HG03025 (cell line): ENCODE measurements at regions not wholly inside any gene's neighbourhood (a gene's known extent, or its start where the extent isn't known, plus 50 kb on each side); places are given as distances from the start of the nearest gene placed in this dataset.

ENCODE experiments used
- ATAC-seq: cut with Tn5 transposase; IDR thresholded peaks from one replicate; pipeline ENCODE4 v1.9.1; 2021; ENCODE audit warnings: mild to moderate bottlenecking, moderate library complexity; ENCODE audit not compliant: unreplicated experiment, low FRiP score

DNA sequence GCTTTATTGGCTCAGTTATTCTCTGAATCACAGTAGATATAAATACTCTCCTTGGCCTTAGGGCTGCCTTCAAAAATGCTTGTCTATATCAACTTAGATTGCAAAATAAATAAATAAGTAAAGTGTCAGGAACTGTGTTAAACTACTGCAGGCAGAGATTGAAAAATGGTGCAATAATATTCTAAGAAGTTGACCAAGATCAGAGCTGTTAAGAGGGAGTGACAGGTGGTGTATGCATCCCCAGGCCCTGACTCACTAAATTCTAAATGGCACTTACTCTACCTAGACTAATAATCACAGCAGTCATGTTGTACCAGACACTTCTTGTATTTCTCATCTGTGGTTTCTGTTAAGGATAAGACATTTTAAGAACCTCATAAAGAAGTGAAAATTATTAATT is 235.1 kb upstream of the SPOCK3 start:
- ATAC-seq = no peak

DNA sequence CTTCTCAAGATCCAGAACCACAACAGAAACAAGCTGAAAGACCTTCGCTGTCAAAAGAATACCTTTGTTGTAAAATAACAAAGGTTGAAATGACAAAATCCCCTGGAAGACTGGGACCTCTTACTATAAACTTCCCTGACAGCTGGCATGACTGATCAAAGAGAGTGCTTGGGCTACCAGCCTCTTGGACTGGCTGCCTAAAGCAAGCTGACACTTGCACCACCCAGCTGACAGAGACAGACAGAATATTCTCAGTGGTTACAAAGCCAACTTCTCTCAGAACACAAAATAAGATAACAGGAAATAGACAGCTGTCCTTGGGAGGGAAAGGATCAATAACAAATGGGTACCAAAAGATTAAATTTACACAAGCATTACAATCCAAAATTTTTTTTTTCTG is 241.7 kb upstream of the SPOCK3 start:
- no peak for ATAC-seq

DNA sequence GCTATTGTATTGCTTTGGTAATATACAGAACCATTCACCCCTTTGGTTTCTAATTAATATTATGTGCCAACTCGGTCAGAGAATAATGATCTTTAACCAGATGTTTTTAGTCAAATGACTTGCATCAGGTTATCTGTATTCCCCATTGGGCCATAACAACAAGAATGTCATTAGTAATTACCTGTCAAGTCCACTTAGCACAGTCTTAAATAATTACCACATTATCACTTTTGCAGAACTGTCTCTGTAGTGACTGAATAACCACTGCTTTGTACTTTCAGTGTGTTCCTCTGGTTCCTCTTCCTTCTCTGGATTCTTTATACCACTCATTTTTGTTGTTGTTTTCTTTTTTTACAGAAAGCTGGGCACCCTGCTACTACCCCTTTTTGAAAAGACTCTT is 257.7 kb upstream of the SPOCK3 start:
- ATAC-seq = no peak

DNA sequence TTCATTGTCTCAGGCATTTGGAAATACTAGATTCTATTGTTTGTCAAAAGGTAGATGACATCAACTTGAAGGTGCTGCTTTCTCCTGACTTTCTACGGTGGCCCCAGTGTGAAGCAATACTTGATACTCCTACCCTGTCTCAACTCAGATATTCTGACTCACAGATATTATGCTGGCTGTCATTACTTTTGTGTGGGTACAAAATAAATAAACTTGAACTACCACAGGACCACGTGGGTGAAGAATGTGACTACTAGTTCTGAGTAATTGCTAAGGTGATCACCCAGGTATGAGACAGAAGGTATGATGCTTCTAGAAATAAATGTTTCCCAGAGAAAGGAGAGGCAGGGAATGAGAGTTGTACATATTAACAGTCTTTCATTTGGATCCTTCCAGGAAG is 275.3 kb upstream of the SPOCK3 start:
- ATAC-seq = no peak

DNA sequence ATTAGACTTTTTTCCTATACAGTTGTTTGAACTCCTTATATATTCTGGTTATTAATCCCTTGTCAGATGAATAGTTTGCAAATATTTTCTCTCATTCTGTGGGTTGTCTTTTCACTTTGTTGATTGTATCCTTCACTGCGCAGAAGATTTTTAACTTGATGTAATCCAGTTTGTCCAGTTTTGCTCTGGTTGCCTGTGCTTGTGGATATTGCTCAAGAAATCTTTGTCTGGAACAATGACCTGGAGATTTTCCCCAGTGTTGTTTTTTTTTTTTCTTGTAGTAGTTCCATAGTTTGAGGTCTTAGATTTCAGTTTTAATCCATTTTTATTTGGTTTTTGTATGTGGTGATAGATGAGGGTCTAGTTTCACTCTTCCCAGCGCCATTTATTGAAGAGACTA is 289.8 kb upstream of the SPOCK3 start:
- ATAC-seq = no peak

DNA sequence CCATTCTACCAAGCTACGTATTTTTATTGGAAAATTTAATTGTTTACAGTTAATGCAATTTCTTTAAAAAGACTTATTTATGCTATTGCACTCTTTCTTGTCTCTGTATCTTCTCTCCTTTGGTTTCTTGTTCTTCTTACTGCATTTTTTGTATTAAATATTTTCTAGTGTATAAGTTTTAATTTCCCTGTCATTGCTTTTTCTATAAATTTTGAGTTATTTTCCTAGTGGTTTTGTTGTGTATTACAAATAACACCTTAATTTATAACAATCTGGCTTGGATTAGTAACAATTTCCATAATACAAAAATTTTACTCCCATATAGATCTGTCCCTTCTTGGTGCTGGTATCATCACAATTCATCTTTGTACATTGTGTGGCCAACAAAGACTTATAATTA is 303.5 kb upstream of the SPOCK3 start:
- no peak for ATAC-seq

DNA sequence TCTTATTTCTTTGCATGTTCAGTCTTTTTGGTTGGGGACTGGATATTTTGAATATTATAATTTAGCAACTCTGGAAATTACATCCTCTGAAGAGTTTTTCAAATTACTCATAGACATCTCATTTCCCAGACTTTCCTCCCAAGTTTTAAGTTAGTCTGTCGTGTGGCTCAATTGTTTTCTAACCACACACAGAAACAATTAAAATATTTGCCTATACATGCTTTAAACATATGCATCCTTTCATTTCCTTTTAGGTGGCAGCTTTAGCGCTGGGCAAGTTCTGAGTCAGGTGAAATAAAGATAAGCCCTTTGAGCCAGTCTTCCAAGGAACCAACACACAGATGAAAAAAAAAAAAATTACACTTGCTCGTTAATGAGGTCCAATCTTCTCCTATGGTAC is 307.0 kb upstream of the SPOCK3 start:
- ATAC-seq = no peak

DNA sequence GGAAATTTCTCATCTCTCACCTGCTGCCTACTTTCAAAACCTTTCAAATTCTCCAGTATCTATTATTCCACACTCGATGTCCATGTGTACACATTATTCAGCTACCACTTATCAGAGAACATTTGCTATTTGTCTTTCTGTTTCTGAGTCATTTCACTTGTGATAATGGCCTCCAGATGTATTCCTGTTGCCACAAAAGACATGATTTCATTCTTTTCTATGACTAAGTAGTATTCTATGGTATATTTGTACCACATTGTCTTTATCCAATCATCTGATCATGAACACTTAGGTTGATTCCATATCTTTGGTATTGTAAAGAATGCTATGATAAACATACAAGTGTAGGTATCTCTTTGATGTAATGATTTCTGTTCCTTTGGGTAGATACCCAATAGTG is 310.1 kb upstream of the SPOCK3 start:
- no peak for ATAC-seq

DNA sequence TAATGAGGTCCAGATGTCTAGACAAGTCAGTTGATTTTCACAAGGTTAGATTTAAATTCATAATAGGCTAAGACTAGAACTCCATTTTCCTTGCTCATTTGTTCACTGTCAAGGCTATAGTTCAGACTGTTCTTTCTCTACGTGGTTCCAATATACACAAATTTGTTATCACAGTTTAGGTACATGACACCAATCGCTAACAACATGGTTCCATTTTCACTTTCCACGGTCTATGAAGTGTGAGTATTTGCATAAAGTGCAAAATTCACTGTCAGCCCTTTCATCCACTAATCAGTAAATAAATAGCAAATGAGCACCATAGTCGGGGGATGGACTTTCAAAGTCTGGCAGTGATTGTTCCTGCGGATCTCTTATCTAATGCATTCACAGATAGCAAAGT is 315.7 kb upstream of the SPOCK3 start:
- no peak for ATAC-seq

DNA sequence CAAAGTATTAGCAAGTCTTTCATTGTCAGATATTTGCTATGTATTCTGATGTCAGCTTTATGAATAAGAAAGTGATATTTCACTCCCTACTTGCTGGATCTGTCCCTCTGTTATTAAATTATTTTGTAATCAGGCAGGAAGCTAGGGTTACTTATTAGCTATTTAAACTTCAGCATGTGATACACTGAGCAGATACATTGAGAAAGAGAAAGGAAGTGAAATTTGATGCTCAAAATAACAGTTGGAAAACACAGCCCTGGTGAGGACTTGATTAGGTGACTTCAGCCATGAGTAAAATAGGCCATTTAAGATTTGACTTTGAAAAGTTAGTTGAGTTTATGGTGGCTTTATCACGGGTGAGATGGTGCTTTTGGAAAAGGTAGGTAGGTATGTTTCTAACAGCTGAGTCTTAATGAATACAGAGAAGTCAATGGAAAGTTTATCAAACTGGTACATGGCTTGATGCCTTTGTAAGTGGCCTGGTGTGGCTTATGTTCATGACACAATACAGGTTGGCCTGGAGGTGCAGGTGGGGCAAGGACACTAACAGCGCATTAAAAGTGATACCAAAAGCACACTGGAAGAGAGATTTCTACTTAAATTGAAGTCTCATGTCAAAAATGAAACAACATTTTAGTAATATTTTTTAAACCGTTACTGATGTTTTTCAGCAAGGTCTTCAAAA is 321.2 kb upstream of the SPOCK3 start:
- ATAC-seq = peak; percentile 53

DNA sequence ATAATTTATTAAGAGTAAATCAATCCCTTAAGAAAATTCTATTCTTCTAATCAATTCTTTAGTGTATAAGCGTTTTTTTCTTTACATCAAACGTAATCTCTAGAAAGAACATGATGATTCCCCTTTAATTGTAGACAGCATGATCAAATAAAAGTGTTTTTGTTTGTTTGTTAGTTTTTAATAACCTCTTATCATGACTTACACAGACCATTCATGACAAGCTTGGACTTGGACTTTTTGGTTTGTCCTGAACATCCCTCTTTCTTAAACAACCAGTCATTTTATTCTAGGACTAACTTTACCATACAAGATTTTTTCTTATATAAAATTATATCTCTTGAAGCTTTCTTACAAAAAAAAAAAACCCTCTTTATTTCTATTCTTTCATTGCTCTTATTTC is 344.6 kb upstream of the SPOCK3 start:
- no peak for ATAC-seq

DNA sequence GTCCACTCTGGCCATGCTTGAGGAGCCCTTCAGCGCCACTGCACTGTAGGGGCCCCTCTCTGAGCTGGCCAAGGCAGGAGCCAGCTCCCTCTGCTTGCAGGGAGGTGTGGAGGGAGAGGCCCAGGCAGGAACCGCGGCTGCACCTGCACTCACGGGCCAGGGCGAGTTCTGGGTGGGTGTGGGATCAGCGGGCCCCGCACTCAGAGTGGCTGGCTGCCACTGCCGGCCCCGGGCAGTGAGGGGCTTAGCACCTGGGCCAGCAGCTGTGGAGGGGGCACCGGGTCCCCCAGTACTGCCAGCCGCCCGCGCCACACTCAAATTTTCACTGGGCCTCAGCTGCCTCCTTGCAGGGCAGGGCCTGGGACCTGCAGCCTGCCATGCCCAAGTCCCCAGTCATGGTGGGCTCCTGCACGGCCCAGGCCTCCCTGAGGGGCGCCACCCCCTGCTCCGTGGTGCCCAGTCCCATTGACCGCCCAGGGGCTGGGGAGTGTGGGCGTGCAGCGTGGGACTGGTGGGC is 347.2 kb upstream of the SPOCK3 start:
- no peak for ATAC-seq

DNA sequence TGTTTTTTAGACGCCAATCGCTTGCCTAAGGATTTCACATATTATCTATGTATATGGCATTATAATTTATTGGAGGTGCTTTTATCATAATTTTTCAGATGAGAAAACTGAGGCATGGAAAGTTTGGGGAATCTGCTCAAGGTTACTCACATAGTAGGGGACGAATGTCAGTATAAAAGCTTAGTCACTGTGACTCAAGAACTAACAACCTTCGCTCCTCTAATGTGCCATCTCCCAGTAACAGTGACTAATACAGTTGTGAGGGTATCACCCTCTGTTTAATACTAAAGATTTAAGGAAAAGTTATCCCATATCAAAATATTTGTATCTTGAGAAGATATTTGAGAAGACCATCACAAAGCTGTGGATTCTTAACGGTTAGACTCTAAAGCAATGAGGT is 353.1 kb upstream of the SPOCK3 start:
- no peak for ATAC-seq

DNA sequence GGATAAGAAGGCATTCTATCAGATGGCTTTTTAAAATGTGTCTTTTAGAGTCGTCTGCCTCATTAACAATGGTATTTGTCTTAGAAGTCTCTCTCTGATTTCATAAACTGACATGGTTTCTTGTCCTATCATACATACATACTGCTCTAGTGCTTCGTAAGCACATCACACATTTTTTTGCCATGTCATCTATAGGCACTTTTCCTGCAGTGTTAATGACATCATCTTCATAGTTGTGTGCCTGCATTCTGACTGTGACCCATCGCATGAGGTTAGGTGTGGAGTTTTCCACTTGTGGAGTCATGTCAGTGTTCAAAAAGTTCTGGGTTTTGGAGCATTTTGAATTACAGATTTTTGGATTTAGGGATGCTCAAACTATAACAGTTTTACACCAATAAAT is 361.6 kb upstream of the SPOCK3 start:
- ATAC-seq = no peak

DNA sequence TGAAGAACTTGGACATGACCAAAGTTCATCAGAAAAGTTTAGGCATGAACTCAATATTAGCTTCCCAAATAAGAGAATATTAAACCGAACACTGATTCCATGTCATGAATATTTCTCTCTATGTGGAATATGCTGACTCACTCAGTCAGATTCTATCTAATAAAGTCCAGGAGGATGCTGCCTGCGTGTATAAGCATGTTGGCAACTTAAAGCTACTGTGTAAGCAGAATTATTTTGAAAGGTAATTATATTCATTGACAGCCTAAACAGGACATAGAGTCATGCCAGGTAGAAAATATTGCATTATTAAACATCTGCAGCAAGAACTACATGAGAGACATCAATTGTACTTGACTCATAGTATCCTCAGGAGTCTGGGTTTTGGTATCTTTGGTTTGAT is 367.9 kb upstream of the SPOCK3 start:
- ATAC-seq = no peak

DNA sequence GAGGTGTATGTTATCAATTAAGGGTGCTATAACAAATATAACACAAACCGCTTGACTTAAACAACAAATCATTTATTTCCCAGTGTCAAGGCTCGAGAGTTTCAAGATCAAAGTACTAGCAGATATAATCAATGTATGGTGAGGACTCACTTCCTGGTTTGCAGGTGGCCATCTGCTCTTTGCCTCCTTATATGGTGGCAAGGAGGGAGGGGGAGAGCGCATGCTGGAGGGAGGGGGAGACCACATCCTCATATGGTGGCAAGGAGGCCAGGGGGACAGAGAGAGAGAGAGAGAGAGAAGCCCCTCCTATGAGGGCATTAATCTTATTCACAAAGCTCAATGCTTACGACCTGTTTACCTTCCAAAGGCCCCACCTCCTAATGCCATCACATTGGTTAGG is 372.3 kb upstream of the SPOCK3 start:
- no peak for ATAC-seq

DNA sequence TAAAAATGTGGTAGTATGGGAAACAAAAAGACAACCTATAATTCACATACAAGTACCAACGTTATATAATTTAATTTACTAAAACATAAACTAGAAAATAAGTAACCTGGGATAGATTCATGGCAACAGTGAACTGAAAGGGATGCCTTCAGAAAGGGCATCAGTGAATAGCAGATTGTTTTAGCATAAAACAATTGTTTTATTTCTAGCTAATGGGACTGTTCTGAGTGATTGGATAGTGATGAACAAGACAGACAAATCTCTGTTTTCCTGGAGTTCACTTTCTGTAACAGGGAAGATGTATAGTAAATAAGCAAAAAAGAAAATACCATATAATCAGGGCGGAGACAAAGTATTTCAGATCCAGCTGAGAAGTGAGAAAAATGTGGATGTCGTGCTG is 379.1 kb upstream of the SPOCK3 start:
- no peak for ATAC-seq

DNA sequence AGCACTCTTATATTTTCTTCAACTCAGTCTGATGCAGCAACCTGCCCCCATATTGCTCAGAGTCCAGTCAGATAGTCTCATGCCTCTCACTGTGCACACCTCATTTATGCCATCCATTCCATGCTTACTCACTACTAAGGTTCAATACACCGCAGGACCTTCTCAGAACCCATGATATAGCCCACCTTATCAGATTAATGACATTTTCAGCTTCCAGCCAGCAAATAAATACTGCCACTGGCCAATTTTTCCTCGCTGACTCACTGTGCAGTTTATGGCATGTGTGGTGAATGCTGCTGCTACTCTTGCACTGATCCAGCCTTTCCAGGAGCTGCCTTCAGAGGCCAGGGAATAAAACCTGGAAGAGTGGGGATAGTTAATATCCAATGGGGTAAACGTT is 380.6 kb upstream of the SPOCK3 start:
- ATAC-seq = no peak

DNA sequence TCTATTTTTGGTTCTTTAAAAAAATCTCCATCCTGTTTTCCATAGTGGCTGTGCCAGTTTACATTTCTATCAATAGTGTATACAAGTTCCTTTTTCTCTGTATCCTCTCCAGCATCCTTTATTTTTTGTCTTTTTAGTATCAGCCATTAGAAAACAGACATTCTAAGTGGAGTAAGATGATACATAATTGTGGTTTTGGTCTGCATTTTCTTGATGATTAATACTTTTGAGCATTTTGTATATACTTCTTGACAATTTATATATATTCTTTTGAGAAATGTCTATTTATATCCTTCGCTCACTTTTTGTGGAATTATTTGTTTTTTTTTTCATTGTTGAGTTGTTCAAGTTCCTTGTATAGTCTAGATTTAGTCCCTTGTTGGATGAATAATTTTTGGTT is 382.2 kb upstream of the SPOCK3 start:
- no peak for ATAC-seq

DNA sequence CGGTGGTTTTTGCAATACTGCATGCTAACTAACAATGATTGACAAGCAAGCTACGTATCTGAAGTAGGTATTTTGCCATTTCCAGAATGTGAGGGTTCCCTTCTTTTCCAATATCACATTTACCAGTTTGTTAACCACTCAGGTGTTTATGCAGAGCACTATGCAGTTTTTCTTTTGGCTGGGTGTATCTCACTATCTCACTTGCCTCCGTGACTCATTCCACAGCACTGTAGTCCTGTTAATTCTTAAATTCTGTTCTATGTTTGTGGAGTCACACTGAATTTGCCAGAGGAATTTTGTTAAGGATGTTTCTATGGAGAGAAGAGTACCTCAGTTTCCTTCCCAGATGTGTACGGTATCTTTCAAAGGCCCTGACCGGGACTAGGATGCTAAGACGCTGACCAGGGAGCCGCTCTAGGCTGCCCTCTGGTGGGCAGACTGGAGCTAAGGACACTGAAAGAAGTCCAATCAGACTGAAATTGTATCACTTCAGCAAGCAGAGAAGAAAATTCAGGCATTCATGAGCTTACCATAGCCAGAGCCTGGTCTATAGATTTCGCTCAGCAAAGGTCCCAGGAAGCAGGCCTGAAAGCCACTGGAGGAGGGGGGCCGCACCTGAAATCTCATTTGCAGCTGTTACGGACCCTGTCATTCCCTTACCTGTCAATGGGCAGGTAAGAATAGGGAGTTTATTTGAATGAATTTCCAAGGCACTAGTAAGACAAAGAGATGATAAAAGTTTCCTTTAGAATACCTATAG is 388.4 kb upstream of the SPOCK3 start:
- peak; percentile 98 for ATAC-seq

DNA sequence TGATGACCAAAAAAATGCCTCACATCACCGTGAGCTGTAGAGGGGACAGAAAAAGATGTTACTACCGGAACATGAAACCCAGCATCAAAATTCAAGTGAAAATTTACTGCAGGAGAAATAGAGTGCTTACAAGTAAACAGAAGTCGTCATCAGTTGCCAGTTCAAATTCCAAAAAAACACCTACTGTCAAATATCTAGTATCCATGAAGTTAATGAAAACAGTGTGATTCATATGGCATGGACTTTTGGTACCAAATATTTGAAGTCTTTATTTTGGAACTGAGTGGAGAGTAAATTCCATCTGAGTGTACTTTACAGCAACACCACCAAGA is 388.9 kb upstream of the SPOCK3 start:
- no peak for ATAC-seq

DNA sequence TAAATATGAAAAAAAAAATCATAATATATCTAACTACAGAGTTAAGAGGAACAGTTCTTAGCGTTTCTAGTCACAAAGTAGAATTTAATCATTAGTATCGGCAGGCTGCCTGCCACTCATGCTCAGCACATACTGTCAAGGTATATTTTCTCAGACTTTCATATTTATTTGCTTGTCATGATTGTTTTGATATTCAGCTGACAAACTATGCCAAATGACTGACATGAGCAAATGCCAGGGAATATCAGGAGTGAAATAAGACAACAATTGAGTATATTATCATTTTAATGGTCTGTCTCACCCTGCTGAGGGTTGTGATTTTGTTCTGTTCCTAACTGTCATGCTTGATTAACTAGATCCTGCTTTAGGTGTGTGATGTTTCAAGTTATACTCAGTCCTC is 395.0 kb upstream of the SPOCK3 start:
- ATAC-seq = no peak
